ENCODE measurements at regions not wholly inside any gene's neighbourhood (a gene's known extent, or its start where the extent isn't known, plus 50 kb on each side); places are given as distances from the start of the nearest gene placed in this dataset.

DNA sequence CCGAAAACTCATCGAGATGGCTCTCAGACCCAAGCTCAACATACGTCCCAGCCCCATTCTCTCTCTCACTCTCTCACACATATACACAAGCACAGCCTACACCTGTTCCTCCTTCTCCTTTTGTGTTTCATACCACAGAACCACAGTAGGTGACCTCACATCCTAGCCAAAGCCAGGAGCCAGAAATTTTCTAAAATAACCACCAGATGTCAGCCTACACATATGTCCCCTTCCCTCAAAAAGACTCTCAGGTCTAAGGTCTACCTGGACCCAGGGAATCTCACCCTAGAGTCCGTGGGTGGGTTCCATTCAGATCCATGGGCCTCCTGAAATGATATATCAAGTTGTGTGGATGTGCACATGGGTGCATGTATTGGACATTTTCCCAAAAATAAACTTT lies 104.2 kb upstream of the IPO5 start:
- H3K4me3 ChIP-seq (ENCODE audit: low read depth, low read length), result no peak overlapping the region
- TF ChIP-seq, protein P1, sequence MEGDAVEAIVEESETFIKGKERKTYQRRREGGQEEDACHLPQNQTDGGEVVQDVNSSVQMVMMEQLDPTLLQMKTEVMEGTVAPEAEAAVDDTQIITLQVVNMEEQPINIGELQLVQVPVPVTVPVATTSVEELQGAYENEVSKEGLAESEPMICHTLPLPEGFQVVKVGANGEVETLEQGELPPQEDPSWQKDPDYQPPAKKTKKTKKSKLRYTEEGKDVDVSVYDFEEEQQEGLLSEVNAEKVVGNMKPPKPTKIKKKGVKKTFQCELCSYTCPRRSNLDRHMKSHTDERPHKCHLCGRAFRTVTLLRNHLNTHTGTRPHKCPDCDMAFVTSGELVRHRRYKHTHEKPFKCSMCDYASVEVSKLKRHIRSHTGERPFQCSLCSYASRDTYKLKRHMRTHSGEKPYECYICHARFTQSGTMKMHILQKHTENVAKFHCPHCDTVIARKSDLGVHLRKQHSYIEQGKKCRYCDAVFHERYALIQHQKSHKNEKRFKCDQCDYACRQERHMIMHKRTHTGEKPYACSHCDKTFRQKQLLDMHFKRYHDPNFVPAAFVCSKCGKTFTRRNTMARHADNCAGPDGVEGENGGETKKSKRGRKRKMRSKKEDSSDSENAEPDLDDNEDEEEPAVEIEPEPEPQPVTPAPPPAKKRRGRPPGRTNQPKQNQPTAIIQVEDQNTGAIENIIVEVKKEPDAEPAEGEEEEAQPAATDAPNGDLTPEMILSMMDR (conservative IDR thresholded peaks at IDR 0.05; ENCODE audit: low read depth, low read length), result peak; percentile 66
- peak; percentile 63 for DNase-seq (ENCODE audit: low read depth)

DNA sequence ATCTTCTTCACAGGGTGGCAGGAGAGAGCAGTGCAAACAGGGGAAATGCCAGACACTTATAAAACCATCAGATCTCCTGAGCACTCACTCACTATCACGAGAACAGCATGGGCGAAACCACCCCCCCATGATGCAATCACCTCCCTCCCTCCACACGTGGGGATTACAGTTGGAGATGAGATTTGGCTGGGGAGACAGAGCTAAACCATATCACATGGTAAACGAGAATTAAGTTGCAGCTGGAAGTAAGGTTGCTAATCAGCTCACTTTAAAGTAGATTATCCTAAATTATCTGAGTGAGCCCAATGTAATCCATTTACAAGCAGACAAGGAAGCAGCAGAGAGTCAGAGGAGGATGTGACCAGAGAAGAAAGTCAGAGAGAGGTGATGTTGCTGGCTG lies 102.2 kb upstream of the IPO5 start:
- TF ChIP-seq, protein P1 (conservative IDR thresholded peaks at IDR 0.05; ENCODE audit: low read depth, low read length), result no peak
- DNase-seq (ENCODE audit: low read depth), result no peak
- H3K4me3 ChIP-seq (ENCODE audit: low read depth, low read length), result no peak overlapping the region

DNA sequence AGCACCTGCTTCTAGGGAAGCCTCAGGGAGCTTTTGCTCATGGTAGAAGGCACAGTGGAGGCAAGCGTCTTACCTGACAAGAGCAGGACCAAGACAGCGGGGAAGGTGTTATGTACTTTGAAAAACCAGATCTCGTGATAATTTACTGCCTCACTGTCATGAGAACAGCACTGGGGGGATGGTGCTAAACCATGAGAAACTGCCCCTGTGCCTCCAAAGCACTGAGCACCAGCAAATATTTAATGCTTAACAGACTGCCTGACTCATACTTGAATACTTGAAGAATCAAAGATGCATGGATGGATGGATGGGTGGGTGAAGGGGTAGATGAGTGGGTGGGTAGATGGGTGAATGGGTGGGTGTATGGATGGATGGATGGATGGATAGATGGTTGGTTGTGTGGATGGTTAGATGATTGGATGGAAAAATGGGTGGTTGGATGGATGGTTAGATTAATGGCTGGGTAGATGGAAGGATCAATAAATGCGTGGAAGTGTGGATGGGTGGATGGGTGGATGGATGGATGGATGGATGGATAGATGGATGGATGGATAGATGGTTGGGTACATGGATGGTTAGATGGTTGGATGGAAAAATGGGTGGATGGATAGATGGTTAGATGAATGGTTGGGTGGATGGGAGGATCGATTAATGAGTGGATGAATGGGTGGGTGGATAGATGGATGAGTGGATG lies 101.1 kb upstream of the IPO5 start:
- DNase-seq (ENCODE audit: low read depth), result no peak
- H3K4me3 ChIP-seq (ENCODE audit: low read depth, low read length), result no peak overlapping the region
- TF ChIP-seq, protein P1 (conservative IDR thresholded peaks at IDR 0.05; ENCODE audit: low read depth, low read length), result no peak

DNA sequence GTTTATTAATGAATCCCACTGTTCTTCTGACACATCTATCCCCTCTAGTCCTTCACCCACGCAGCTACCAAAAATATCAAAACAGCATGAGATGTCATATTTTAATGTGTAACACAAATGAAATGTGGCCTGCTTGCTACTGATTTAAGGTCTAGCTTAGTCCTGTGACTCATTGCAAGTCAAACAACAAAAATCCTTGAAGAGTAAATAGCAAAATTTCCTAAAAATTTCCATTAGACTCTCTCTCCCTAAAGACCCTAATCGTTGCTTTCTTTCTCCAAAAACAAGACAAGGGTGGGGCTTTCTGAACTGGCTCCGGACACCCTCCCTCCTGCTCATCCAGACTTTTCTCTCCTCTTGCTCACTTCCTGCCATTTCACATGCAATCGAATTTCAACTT lies 99.9 kb upstream of the IPO5 start:
- H3K4me3 ChIP-seq (ENCODE audit: low read depth, low read length), result no peak overlapping the region
- TF ChIP-seq, protein P1 (conservative IDR thresholded peaks at IDR 0.05; ENCODE audit: low read depth, low read length), result no peak
- peak; percentile 23 for DNase-seq (ENCODE audit: low read depth)

DNA sequence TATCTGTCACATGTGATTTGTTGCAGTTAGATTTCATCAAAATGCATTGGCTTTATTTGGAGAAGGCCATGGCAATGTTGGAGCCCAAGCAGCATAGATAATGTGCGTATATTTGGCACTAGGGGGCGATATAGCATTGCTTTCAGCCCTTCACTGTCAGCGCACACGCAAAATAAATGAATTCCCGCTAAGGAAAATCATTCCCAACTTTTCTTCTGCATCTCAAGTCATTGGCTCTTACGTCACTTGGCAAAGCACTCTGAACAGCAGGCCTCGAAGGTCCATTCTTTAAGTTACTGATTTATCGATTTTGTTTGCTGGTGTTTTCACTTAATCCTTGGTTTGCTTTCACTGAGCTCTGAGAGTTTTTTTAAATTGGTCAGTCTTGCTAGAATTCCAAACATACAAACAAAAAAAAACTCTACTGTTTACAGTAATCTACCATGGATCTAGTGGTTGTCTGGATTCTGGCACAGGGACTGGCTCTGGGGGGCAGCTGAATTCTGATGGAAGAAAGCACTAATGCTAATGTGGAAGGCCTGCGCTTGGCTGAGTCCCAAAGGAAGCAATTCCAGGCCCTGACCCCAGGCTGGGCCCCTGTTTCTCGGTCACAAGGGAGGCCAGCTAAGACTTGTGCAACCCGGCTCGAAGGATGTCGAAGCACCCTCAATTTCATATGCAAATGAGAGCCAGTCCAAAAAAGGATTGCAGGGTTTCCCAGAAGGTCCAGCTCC lies 97.7 kb upstream of the IPO5 start:
- TF ChIP-seq, protein P1 (conservative IDR thresholded peaks at IDR 0.05; ENCODE audit: low read depth, low read length), result peak; percentile 95
- H3K4me3 ChIP-seq (ENCODE audit: low read depth, low read length), result no peak overlapping the region
- DNase-seq (ENCODE audit: low read depth), result peak; percentile 90

DNA sequence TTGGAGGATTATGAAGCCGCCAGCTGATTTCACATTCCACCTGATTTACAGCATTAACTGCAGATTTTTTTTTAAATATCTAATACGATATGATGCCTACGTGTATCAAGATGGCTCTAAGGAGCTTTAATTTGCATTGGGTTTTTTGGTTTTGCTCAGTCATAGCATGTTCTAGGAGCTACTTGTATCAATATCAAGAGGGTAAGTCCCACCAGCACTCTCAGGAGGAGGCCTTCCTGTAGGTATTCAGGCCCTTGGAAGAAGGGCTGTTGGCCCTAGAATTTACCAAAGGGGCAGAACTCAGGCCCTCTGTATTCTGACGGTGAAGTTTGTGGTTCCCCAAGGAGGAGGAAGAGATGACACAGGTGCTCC lies 97.2 kb upstream of the IPO5 start:
- no peak for DNase-seq (ENCODE audit: low read depth)
- no peak overlapping the region for H3K4me3 ChIP-seq (ENCODE audit: low read depth, low read length)
- TF ChIP-seq, protein P1 (conservative IDR thresholded peaks at IDR 0.05; ENCODE audit: low read depth, low read length), result no peak

DNA sequence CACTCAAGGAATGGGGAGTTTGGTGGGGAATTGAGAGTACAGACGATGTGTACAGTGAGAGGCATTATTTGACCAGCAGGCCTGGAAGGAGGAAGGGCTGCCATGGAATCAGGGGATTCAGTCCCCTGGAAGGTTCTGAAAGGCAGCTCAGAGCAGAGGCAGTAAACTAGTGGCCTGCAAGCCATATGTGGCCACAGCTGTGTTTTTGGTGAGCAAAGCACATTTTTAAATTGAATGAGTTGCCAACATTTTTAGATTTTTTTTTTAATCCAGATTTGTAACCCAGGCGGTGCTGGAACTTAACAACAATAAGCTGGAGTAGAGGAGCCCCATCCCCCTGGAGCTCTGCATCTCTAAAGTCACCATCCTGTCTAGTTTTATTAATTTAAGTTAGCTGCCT lies 95.3 kb upstream of the IPO5 start:
- TF ChIP-seq, protein P1 (conservative IDR thresholded peaks at IDR 0.05; ENCODE audit: low read depth, low read length), result no peak
- no peak overlapping the region for H3K4me3 ChIP-seq (ENCODE audit: low read depth, low read length)
- DNase-seq (ENCODE audit: low read depth), result no peak

Data from choroid plexus epithelial cell (primary cell).